Effector memory CD4-positive, alpha-beta T cell (primary cell): ENCODE measurements at regions not wholly inside any gene's neighbourhood (a gene's known extent, or its start where the extent isn't known, plus 50 kb on each side); places are given as distances from the start of the nearest gene placed in this dataset.

Experiments
- DNase-seq, 3 donors: peaks; one replicate each; pipeline ENCODE4 v3.0.0-alpha.2; 2020
- H3K27ac ChIP-seq: 2 replicates; pipeline ENCODE4 v1.7.0; 2013; ENCODE audit warnings: mild to moderate bottlenecking, low read length, moderate library complexity; ENCODE audit not compliant: insufficient read depth, poor library complexity, severe bottlenecking
- H3K27me3 ChIP-seq: replicated peaks from 2 replicates; pipeline ENCODE4 v1.7.0; 2013; ENCODE audit warnings: mild to moderate bottlenecking, low read length; ENCODE audit not compliant: insufficient read depth, control insufficient read depth, poor library complexity, severe bottlenecking
- H3K36me3 ChIP-seq: 2 replicates; pipeline ENCODE4 v1.7.0; 2013; ENCODE audit warnings: mild to moderate bottlenecking, low read length, moderate library complexity; ENCODE audit not compliant: control insufficient read depth, insufficient read depth
- H3K4me1 ChIP-seq: 2 replicates; pipeline ENCODE4 v1.7.0; 2013; ENCODE audit warnings: low read length, mild to moderate bottlenecking; ENCODE audit not compliant: control insufficient read depth, insufficient read depth, poor library complexity, severe bottlenecking
- H3K4me3 ChIP-seq: 2 replicates; pipeline ENCODE4 v1.7.0; 2013; ENCODE audit warnings: low read length, low read depth, mild to moderate bottlenecking; ENCODE audit not compliant: insufficient read depth, poor library complexity, severe bottlenecking
- H3K9me3 ChIP-seq: 2 replicates; pipeline ENCODE4 v1.7.0; 2013; ENCODE audit warnings: mild to moderate bottlenecking, low read length, moderate library complexity; ENCODE audit not compliant: control insufficient read depth

- Histone ChIP-seq H3K27me3 (no peaks in the 10 kb centered on the region), H3K4me1 (no peaks in the 10 kb centered on the region), H3K9me3 (no peaks in the 10 kb centered on the region), H3K27ac (no peak overlapping the region), H3K4me3 (no peak overlapping the region), H3K36me3 (peaks cover 3% of the 10 kb centered on the region)
- DNase-seq, result no peak
Measured at GRCh38 chr13:73995736-73996135, 138.5 kb downstream of the KLF12 start.

GRCh38 chr13:73993661-73994060 lies 140.5 kb downstream of the KLF12 start:
- Histone ChIP-seq H3K4me3 (no peak overlapping the region), H3K9me3 (no peaks in the 10 kb centered on the region), H3K4me1 (no peaks in the 10 kb centered on the region), H3K36me3 (peaks cover 3% of the 10 kb centered on the region), H3K27ac (no peak overlapping the region), H3K27me3 (no peaks in the 10 kb centered on the region)
- no peak for DNase-seq

GRCh38 chr13:73991884-73992283 lies 142.3 kb downstream of the KLF12 start:
- H3K27me3 ChIP-seq, result no peaks in the 10 kb centered on the region
- H3K27ac ChIP-seq, result no peak overlapping the region
- no peak for DNase-seq
- peaks cover 6% of the 10 kb centered on the region for H3K4me1 ChIP-seq
- peaks cover 3% of the 10 kb centered on the region for H3K36me3 ChIP-seq
- H3K9me3 ChIP-seq, result no peaks in the 10 kb centered on the region
- no peak overlapping the region for H3K4me3 ChIP-seq

DNA sequence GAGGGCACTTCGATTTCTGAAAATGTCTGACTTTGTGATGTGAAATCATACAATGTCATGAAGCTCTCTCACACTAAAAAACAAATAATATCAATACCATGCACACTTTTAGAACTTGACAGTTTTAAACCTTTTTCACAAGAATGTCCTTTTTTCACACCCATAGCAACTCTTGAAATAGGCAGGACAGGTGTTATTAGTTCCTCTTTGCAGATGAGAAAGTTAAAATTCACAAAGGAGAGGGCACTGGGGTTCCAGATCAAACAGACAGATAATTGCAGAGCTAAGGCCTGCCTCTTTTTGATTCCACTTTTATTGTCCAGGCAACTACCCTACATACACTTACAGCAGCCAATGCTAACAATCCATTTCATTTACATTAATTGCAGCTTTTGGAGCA lies 142.8 kb downstream of the KLF12 start:
- Histone ChIP-seq H3K9me3 (no peaks in the 10 kb centered on the region), H3K36me3 (peaks cover 3% of the 10 kb centered on the region), H3K4me3 (no peak overlapping the region), H3K27ac (no peak overlapping the region), H3K4me1 (peaks cover 11% of the 10 kb centered on the region), H3K27me3 (no peaks in the 10 kb centered on the region)
- no peak for DNase-seq

DNA sequence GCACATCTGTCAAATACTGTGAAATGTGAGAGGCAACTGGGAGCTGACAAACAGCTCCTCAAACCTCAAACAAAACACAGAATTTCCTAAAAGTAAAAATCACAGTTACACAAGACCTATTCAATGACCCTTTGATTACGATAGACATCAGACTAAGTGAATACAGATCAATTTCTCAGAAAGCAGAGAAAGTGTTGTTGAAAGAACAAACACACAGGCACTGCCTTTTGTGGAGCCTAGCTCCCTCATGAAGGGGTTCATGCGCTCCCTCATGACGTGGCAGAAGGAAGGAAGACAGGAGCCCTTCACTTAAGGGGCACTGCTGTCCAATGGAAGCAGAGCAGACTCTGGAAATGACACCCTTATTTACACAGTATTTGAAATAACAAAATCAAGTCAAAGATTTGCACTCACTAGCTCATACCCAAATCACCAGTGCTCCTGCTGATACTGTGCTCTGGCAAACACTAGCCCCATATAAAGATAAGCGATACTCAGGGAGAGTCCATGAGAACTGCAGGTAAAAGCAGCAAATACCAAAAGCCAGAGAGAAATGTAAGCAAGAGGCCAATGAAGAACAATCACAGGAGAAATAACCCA lies 144.9 kb downstream of the KLF12 start:
- Histone ChIP-seq H3K27ac (no peak overlapping the region), H3K36me3 (peaks cover 3% of the 10 kb centered on the region), H3K9me3 (no peaks in the 10 kb centered on the region), H3K4me1 (peaks cover 29% of the 10 kb centered on the region), H3K4me3 (no peak overlapping the region), H3K27me3 (no peaks in the 10 kb centered on the region)
- DNase-seq, result no peak

DNA sequence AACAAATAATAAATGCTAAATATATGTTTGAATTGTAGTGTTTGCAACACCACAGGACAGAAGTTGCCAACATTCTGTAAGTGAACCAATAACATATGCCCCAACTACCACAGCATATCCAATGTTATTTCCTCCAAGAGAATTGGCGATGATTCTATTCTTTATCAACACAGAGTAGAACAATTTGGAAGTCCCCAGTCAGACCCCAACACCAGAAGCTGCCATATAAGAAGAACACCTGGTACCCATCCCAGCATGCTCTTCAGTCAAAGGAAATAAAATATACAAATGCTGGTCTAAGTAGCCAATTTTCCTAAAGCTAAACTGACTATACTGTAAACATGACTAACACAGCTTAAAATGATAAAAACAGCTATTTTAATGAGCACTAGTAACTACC lies 145.7 kb downstream of the KLF12 start:
- Histone ChIP-seq H3K4me1 (peaks cover 29% of the 10 kb centered on the region), H3K4me3 (no peak overlapping the region), H3K27me3 (no peaks in the 10 kb centered on the region), H3K36me3 (peaks cover 12% of the 10 kb centered on the region), H3K27ac (no peak overlapping the region), H3K9me3 (no peaks in the 10 kb centered on the region)
- no peak for DNase-seq

- no peaks in the 10 kb centered on the region for H3K27me3 ChIP-seq
- H3K27ac ChIP-seq, result no peak overlapping the region
- H3K9me3 ChIP-seq, result no peaks in the 10 kb centered on the region
- DNase-seq, result no peak
- H3K4me3 ChIP-seq, result no peak overlapping the region
- peaks cover 9% of the 10 kb centered on the region for H3K36me3 ChIP-seq
- H3K4me1 ChIP-seq, result peaks cover 29% of the 10 kb centered on the region
Measured at GRCh38 chr13:73987618-73988017, 146.6 kb downstream of the KLF12 start.

GRCh38 chr13:73985783-73986182 lies 148.4 kb downstream of the KLF12 start:
- Histone ChIP-seq H3K27ac (peak overlapping the region; percentile 62), H3K36me3 (peaks cover 9% of the 10 kb centered on the region), H3K9me3 (no peaks in the 10 kb centered on the region), H3K27me3 (no peaks in the 10 kb centered on the region), H3K4me3 (no peak overlapping the region), H3K4me1 (peaks cover 29% of the 10 kb centered on the region)
- no peak for DNase-seq

DNA sequence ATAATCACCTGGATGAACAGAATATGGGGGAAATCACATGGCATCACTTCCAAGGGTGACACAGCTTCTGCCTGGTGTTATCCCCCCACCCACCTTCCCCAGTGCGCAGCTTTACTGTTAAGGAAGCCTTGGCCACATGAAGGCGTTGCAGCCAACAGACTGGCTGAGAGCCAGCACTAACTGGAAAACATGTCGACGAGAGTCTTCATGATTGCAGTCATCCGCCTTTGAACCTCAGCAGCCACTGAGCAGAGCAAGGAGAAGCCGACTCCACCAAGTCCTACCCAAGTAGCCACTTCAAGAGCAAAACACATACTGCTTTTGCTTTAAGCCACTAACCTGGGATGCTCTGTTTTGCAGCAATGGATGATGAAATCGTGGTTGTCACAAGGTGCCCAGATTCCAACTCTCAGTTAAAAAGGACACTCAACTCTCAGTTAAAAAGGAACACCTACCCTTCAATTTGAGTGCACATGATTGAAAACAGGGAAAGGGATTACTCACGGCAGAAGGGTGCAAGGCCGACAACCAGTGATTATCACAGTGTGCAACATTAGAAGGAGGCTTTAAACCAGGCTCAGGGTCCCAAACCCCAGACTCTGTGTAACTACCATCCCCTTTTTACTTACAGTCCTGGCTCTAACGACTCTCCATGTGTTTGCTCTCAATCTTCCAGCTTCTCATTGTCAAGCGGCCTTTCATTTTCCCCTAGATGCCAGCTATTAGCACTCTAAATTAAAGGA lies 149.1 kb downstream of the KLF12 start:
- H3K27me3 ChIP-seq, result no peaks in the 10 kb centered on the region
- peak overlapping the region; percentile 62 for H3K27ac ChIP-seq
- peaks cover 29% of the 10 kb centered on the region for H3K4me1 ChIP-seq
- H3K9me3 ChIP-seq, result no peaks in the 10 kb centered on the region
- peak; percentile 15 to 69 (median 36) for DNase-seq
- no peak overlapping the region for H3K4me3 ChIP-seq
- peaks cover 9% of the 10 kb centered on the region for H3K36me3 ChIP-seq

DNA sequence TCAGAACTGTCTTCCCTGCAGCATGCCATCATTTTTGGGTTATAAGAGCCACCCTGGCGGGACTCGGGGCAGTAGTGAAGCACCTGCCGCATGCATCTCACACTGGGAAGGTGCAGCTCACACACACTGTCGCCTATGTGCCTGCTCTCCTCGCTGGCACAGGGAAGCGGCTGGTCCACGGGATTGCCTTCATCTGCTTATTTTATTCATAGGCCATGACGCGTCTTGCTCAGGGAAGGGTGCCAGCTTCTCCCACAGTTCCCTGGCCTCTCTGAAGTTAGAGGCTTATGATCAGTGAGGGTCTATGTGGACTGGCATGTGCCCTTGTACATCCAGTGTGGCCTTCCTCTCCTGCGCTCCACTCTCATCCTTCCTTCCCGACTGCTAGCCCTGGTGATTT lies 150.0 kb downstream of the KLF12 start:
- peaks cover 9% of the 10 kb centered on the region for H3K36me3 ChIP-seq
- no peak overlapping the region for H3K4me3 ChIP-seq
- no peak for DNase-seq
- H3K27ac ChIP-seq, result peak overlapping the region; percentile 49
- peaks cover 29% of the 10 kb centered on the region for H3K4me1 ChIP-seq
- H3K9me3 ChIP-seq, result no peaks in the 10 kb centered on the region
- no peaks in the 10 kb centered on the region for H3K27me3 ChIP-seq
